ENCODE measurements at regions not wholly inside any gene's neighbourhood (a gene's known extent, or its start where the extent isn't known, plus 50 kb on each side); places are given as distances from the start of the nearest gene placed in this dataset.

DNA sequence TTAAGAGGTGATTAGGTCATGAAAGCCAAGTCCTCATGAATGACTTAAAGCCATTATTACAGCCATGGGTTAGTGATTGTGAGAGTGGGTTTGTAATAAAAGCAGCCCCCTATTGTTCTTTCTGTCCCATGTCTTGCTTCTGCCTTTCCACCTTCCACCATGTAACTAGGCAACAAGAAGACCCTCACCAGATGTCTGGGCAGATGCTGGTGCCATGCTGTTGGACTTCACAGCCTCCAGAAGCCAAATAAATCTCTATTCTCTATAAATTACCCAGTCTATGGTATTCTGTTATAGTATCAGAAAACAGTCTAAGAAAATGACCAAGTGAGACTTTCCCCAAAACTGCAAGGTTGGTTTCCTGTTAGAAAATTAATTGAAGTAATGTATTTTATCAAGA lies 460.3 kb upstream of the ADARB2 start:
- TF ChIP-seq, protein P1, sequence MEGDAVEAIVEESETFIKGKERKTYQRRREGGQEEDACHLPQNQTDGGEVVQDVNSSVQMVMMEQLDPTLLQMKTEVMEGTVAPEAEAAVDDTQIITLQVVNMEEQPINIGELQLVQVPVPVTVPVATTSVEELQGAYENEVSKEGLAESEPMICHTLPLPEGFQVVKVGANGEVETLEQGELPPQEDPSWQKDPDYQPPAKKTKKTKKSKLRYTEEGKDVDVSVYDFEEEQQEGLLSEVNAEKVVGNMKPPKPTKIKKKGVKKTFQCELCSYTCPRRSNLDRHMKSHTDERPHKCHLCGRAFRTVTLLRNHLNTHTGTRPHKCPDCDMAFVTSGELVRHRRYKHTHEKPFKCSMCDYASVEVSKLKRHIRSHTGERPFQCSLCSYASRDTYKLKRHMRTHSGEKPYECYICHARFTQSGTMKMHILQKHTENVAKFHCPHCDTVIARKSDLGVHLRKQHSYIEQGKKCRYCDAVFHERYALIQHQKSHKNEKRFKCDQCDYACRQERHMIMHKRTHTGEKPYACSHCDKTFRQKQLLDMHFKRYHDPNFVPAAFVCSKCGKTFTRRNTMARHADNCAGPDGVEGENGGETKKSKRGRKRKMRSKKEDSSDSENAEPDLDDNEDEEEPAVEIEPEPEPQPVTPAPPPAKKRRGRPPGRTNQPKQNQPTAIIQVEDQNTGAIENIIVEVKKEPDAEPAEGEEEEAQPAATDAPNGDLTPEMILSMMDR (IDR thresholded peaks at IDR 0.05; ENCODE audit: borderline replicate concordance, extremely low read depth, low read length, poor library complexity, severe bottlenecking), result no peak
- TF ChIP-seq EZH2 (IDR thresholded peaks at IDR 0.05; ENCODE audit: borderline replicate concordance, low read depth, low read length, severe bottlenecking), result no peak

Measured in DND-41 (cell line).